HCT116 (cell line): ENCODE measurements at regions not wholly inside any gene's neighbourhood (a gene's known extent, or its start where the extent isn't known, plus 50 kb on each side); places are given as distances from the start of the nearest gene placed in this dataset.

Experiments used
- ATAC-seq: fragments of 200-7000 bp; cut with Tn5 transposase; 2 replicates; pipeline ENCODE4 v1.9.1; 2020; ENCODE audit warnings: mild to moderate bottlenecking, moderate library complexity
- BruUV-seq: library from RNA; stranded (reverse); fragments of 400-500 nt; replicated peaks from 2 replicates; lab custom pipeline; 2021; lab: Mats Ljungman, UMichigan
- CTCF ChIA-PET: fragments of 300-600 bp; sonication (Branson Sonifier 250); formaldehyde crosslinking; loops from one replicate; lab custom pipeline; 2021; ENCODE audit warnings: antibody characterized with exemption; lab: Charles Lee
- POLR2A ChIA-PET: fragments of 300-600, 350-600 bp; sonication (Branson Sonifier 250); formaldehyde crosslinking; loops from one replicate; lab custom pipeline; 2021; ENCODE audit warnings: antibody characterized with exemption; lab: Charles Lee
- RAD21 ChIA-PET, 2 experiments: fragments of 300-600 bp; sonication (Branson Sonifier 250); formaldehyde crosslinking; loops; one replicate each; lab custom pipeline; 2023; ENCODE audit warnings: low total read pairs in 2 of 2; ENCODE audit not compliant: uncharacterized antibody in 2 of 2, unreplicated experiment in 2 of 2, low non-redundant PET in 1 of 2; lab: Charles Lee
- DNase-seq: peaks from one replicate; pipeline ENCODE4 v3.0.0-alpha.2; 2010; ENCODE audit warnings: low read depth, low spot score
- H2AFZ ChIP-seq: fragments of 200-600 bp; shearing (Covaris generic), sonication (generic); 2 replicates; pipeline ENCODE4 v1.6.1; 2017; ENCODE audit warnings: low read depth, mixed run types, mixed read lengths, antibody characterized with exemption, low read length; ENCODE audit not compliant: poor library complexity, severe bottlenecking
- H3K27ac ChIP-seq: 2 replicates; pipeline ENCODE4 v1.5.1; 2012; ENCODE audit warnings: low read depth, low read length
- H3K27me3 ChIP-seq: fragments of 200-600 bp; sonication (generic); 2 replicates; pipeline ENCODE4 v1.6.1; 2016; ENCODE audit warnings: mixed run types, low read length, mixed read lengths; ENCODE audit not compliant: insufficient read depth
- H3K36me3 ChIP-seq, 2 experiments: fragments of 200-500 bp in 1 of 2; fragments of 200-600 bp in 1 of 2; sonication (Bioruptor generic) in 1 of 2; sonication (generic) in 1 of 2; 2 replicates each; pipeline versions ENCODE4 v1.5.1 to v1.6.1; 2014 to 2016; ENCODE audit warnings: low read length in 2 of 2, inconsistent platforms in 1 of 2, mixed read lengths in 1 of 2, mixed run types in 1 of 2; ENCODE audit not compliant: insufficient read depth in 2 of 2, control insufficient read depth in 1 of 2
- H3K4me1 ChIP-seq, 2 experiments: fragments of 200-600 bp in 1 of 2; sonication (generic) in 1 of 2; 2 replicates each; pipeline versions ENCODE4 v1.5.1 to v1.6.1; 2012 to 2017; ENCODE audit warnings: low read length in 2 of 2, inconsistent platforms in 1 of 2, mild to moderate bottlenecking in 1 of 2, mixed read lengths in 1 of 2, mixed run types in 1 of 2, moderate library complexity in 1 of 2; ENCODE audit not compliant: insufficient read depth in 2 of 2, control insufficient read depth in 1 of 2
- H3K4me2 ChIP-seq: fragments of 200-600 bp; sonication (generic); 2 replicates; pipeline ENCODE4 v1.6.1; 2017; ENCODE audit warnings: mixed run types, low read length, mixed read lengths
- H3K4me3 ChIP-seq, 2 experiments: fragments of 200-600 bp in 1 of 2; sonication (generic) in 1 of 2; replicated peaks in 1 of 2; 2 replicates each; pipeline ENCODE4 v1.5.1; 2011 to 2016; ENCODE audit warnings: low read length in 2 of 2, control low read depth in 1 of 2, low read depth in 1 of 2, mild to moderate bottlenecking in 1 of 2, mixed read lengths in 1 of 2, mixed run types in 1 of 2
- H3K79me2 ChIP-seq: fragments of 200-600 bp; sonication (generic); 2 replicates; pipeline ENCODE4 v1.6.1; 2017; ENCODE audit warnings: mild to moderate bottlenecking, mixed run types, low read length, moderate library complexity, mixed read lengths; ENCODE audit not compliant: insufficient read depth
- H3K9ac ChIP-seq: fragments of 200-600 bp; sonication (generic); 2 replicates; pipeline ENCODE4 v1.6.1; 2016; ENCODE audit warnings: low read length, mixed read lengths
- H3K9me2 ChIP-seq: fragments of 200-600 bp; sonication (generic), shearing (Covaris generic); 2 replicates; pipeline ENCODE4 v1.6.1; 2017; ENCODE audit warnings: mixed run types, mild to moderate bottlenecking, moderate library complexity; ENCODE audit not compliant: insufficient read depth
- H3K9me3 ChIP-seq, 2 experiments: fragments of 200-500 bp in 1 of 2; fragments of 200-600 bp in 1 of 2; sonication (Bioruptor generic) in 1 of 2; sonication (generic) in 1 of 2; 2 replicates each; pipeline ENCODE4 v1.6.1; 2014 to 2017; ENCODE audit warnings: low read length in 2 of 2, mixed read lengths in 2 of 2, inconsistent platforms in 1 of 2, low read depth in 1 of 2, mild to moderate bottlenecking in 1 of 2, mixed run types in 1 of 2, moderate library complexity in 1 of 2; ENCODE audit not compliant: control insufficient read depth in 1 of 2, insufficient read depth in 1 of 2
- H4K20me1 ChIP-seq: fragments of 200-600 bp; sonication (generic), shearing (Covaris generic); 2 replicates; pipeline ENCODE4 v1.6.1; 2017; ENCODE audit warnings: mixed run types, mild to moderate bottlenecking, moderate library complexity; ENCODE audit not compliant: insufficient read depth
- CBX3 ChIP-seq: IDR thresholded peaks from 2 replicates; pipeline ENCODE4 v1.6.1; 2012; ENCODE audit warnings: low read depth
- CEBPB ChIP-seq: IDR thresholded peaks from 2 replicates; pipeline ENCODE4 v1.6.1; 2012; ENCODE audit warnings: low read depth
- CTCF ChIP-seq, 3 experiments: fragments of 200-600 bp in 1 of 3; sonication (generic) in 1 of 3; IDR thresholded peaks in 2 of 3; conservative IDR thresholded peaks in 1 of 3; 2 replicates each; pipeline ENCODE4 v1.5.1; 2012 to 2017; ENCODE audit warnings: low read depth in 2 of 3, low read length in 2 of 3, antibody characterized with exemption in 1 of 3, borderline replicate concordance in 1 of 3, control low read depth in 1 of 3, mild to moderate bottlenecking in 1 of 3, mixed read lengths in 1 of 3, mixed run types in 1 of 3, moderate library complexity in 1 of 3; ENCODE audit not compliant: insufficient read depth in 1 of 3
- EGR1 ChIP-seq: IDR thresholded peaks from 2 replicates; pipeline ENCODE4 v1.6.1; 2012; ENCODE audit warnings: low read depth
- EZH2 ChIP-seq: fragments of 200-600 bp; sonication (generic); IDR thresholded peaks from 2 replicates; pipeline ENCODE4 v1.6.1; 2017; ENCODE audit warnings: antibody characterized with exemption, mixed run types
- EZH2phosphoT487 ChIP-seq: fragments of 200-600 bp; IDR thresholded peaks from 2 replicates; pipeline ENCODE4 v1.6.1; 2018; ENCODE audit warnings: antibody characterized with exemption, borderline replicate concordance
- FOSL1 ChIP-seq: IDR thresholded peaks from 2 replicates; pipeline ENCODE4 v1.6.1; 2012; ENCODE audit warnings: low read depth
- JUND ChIP-seq: IDR thresholded peaks from 2 replicates; pipeline ENCODE4 v1.6.1; 2012
- MAX ChIP-seq: IDR thresholded peaks from 2 replicates; pipeline ENCODE4 v1.6.1; 2012
- RAD21 ChIP-seq: IDR thresholded peaks from 2 replicates; pipeline ENCODE4 v1.6.1; 2012; ENCODE audit warnings: low read depth, mild to moderate bottlenecking
- SIN3A ChIP-seq: IDR thresholded peaks from 2 replicates; pipeline ENCODE4 v1.6.1; 2012; ENCODE audit warnings: low read depth
- SP1 ChIP-seq: IDR thresholded peaks from 2 replicates; pipeline ENCODE4 v1.6.1; 2012; ENCODE audit warnings: low read depth
- SRF ChIP-seq: IDR thresholded peaks from 2 replicates; pipeline ENCODE4 v1.6.1; 2012; ENCODE audit warnings: low read depth
- TCF7L2 ChIP-seq: IDR thresholded peaks from 2 replicates; pipeline ENCODE4 v1.7.0; 2011; ENCODE audit warnings: borderline replicate concordance, inconsistent platforms; ENCODE audit not compliant: insufficient read depth, insufficient read length; ENCODE audit errors: extremely low read depth
- YY1 ChIP-seq: IDR thresholded peaks from 2 replicates; pipeline ENCODE4 v1.6.1; 2011; ENCODE audit warnings: low read length, low read depth, moderate library complexity, mild to moderate bottlenecking; ENCODE audit not compliant: insufficient replicate concordance; ENCODE audit errors: extremely low read depth
- ZBTB33 ChIP-seq: IDR thresholded peaks from 2 replicates; pipeline ENCODE4 v1.6.1; 2011; ENCODE audit warnings: mild to moderate bottlenecking, low read length, moderate library complexity; ENCODE audit not compliant: insufficient replicate concordance; ENCODE audit errors: extremely low read depth
- ZNF274 ChIP-seq: fragments of 200-500 bp; sonication (Bioruptor generic); IDR thresholded peaks from 2 replicates; pipeline ENCODE4 v1.6.1; 2014; ENCODE audit warnings: mild to moderate bottlenecking, low read depth, low read length, inconsistent platforms
- intact Hi-C: fragments of 100-400 bp; cut with micrococcal nuclease; formaldehyde crosslinking; loops from 2 replicates; pipeline ENCODE4 v1.10.0; 2022

- no peaks in the 10 kb centered on the region for H3K9me3 ChIP-seq
- ChIA-PET POLR2A (no interaction called here), RAD21 (no interaction called here), CTCF (no interaction called here)
- TF ChIP-seq JUND: no peak
- no peak for TF ChIP-seq CBX3
- TF ChIP-seq CEBPB: no peak
- TF ChIP-seq FOSL1: no peak
- TF ChIP-seq EZH2phosphoT487: no peak
- no peak for TF ChIP-seq ZNF274
- TF ChIP-seq CTCF (IDR thresholded peaks at IDR 0.05 in 2 of 3, conservative IDR thresholded peaks at IDR 0.05 in 1 of 3; ENCODE audit: borderline replicate concordance in 1 of 3, insufficient read depth in 1 of 3, low read depth in 2 of 3, low read length in 2 of 3): no peak
- no peak for TF ChIP-seq ZBTB33
- no peak for TF ChIP-seq SP1
- no peak for TF ChIP-seq EZH2
- no peak for TF ChIP-seq RAD21
- TF ChIP-seq SRF: no peak
- no peak for TF ChIP-seq EGR1
- TF ChIP-seq YY1: no peak
- TF ChIP-seq MAX: no peak
- TF ChIP-seq SIN3A: no peak
- TF ChIP-seq TCF7L2: no peak
- no peaks in the 10 kb centered on the region for H3K9me2 ChIP-seq
- no peak overlapping the region for H3K9ac ChIP-seq
- H2AFZ ChIP-seq: no peak overlapping the region
- ATAC-seq: no peak
- BruUV-seq: no TSS peak
- no peaks in the 10 kb centered on the region for H3K4me1 ChIP-seq
- no peak for DNase-seq
- no peak overlapping the region for H3K27ac ChIP-seq
- H3K36me3 ChIP-seq: no peaks in the 10 kb centered on the region
- no peaks in the 10 kb centered on the region for H4K20me1 ChIP-seq
- H3K27me3 ChIP-seq: peaks cover 56% of the 10 kb centered on the region
- H3K79me2 ChIP-seq: no peaks in the 10 kb centered on the region
- no peak overlapping the region for H3K4me3 ChIP-seq
- no peak overlapping the region for H3K4me2 ChIP-seq
- intact Hi-C loops: no loop called here
These were observed 113.3 kb downstream of the LINC00237 start for GRCh38 chr20:20992686-20993360.
